Cerebellar nuclear complex (tissue), 1 donor: ENCODE measurements at regions not wholly inside any gene's neighbourhood (a gene's known extent, or its start where the extent isn't known, plus 50 kb on each side); places are given as distances from the start of the nearest gene placed in this dataset.

Source experiments
- DNase-seq, 2 experiments: peaks; one replicate each; lab custom pipeline; 2025; lab: John Stamatoyannopoulos, UW

DNA sequence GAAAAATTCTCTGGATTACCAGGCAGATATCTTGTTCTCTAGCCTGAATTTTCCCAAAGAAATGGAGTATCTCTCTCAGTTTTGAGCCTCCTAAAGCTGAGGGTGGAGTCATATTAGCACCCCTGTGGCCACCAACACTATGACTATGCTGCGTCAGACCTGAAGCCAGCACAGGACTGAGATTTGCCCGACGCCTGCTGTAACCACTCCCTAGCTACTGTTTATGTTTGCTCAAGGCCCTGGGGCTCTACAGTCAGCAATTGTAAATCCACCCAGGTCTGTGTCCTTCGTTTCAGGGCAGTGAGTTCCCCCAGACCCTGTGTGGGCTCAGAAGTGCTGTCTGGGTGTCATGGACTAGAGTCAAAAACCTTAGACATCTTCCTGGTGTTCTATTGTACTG is 61.4 kb downstream of the ZXDA start:
- no peak for DNase-seq

- no peak for DNase-seq
Measured at GRCh38 chrX:57822818-57823217, 87.4 kb downstream of the ZXDA start.

DNA sequence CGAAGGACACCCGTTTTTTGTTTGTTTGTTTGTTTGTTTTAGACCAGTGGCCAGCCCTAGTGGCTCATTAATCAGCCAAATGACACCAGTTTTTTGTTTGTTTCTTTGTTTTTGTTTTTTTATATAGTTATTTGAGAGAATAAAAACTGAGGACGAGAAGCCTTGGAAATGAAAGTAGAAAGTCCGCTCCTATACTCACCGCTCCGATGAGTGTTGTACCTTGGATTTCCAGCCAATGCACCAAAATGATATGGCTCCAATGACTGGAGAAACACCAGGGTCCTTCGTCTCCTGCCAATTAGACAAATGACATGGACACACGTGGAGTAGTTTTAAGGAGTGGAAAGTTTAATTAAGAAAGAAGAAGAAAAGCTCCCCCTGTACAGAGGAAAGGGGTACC is 87.9 kb downstream of the ZXDA start:
- DNase-seq = no peak

DNA sequence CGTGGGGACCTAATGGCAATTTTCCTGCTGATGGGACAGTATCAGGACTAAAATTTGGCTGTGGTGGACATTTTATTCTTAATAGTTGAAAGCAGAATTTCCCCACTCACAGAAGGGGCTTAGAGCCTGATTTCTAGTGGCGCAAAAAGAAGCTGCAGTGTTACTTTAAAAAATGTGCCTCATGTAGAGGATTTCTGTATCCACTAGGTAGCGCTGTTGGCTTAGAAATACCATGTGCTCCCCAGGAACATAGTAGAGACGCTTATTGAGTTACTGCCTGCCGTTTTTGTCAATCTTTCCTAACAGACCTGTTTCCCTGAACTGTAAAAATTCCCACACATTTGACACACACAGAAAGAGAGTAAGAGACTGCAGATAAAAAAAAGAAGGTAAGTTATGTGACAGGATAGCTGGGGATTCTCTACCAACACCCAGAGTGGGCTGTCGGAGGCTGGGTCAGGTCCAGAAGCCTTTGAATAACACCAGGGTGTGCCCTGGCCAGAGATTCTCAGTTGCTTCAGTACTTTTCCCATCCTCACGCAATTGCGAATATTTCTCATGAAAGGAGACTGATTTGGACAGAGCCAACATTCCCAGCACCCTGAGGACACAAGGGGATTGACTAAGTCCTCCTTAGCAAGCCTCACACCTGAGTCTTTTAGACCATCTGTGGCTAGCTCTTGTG is 88.4 kb downstream of the ZXDA start:
- DNase-seq = peak in 1 of 2 experiments; percentile 21

GRCh38 chrX:57817302-57817701 is 93.0 kb downstream of the ZXDA start:
- no peak for DNase-seq

DNA sequence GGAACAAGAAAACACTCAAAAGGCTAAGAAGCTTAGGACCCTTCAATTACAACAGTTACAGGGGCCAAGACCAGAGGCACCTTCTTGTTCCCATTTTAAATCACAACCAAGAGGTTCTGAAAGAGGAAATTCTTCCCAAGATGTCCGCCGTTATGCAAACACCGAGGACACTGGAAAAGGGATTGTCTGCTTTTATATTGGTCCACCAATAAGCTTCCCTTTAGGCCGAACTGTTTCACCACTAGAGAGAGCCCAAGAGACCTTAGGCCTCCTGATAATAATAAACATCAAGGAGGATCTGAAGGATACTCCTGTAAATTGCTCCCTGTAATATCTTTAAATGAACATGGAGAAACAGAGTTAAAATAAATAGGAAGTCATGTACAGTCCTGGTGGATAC is 92.6 kb upstream of the NLRP2B start:
- DNase-seq = no peak

GRCh38 chrX:57771689-57772088 is 91.6 kb upstream of the NLRP2B start:
- no peak for DNase-seq

- DNase-seq = no peak
Measured at GRCh38 chrX:57752866-57753265, 72.8 kb upstream of the NLRP2B start.

- no peak for DNase-seq
Measured at GRCh38 chrX:57741107-57741506, 61.0 kb upstream of the NLRP2B start.

GRCh38 chrX:57737881-57738280 is 57.8 kb upstream of the NLRP2B start:
- DNase-seq = no peak
